ENCODE measurements at regions not wholly inside any gene's neighbourhood (a gene's known extent, or its start where the extent isn't known, plus 50 kb on each side); places are given as distances from the start of the nearest gene placed in this dataset.

DNA sequence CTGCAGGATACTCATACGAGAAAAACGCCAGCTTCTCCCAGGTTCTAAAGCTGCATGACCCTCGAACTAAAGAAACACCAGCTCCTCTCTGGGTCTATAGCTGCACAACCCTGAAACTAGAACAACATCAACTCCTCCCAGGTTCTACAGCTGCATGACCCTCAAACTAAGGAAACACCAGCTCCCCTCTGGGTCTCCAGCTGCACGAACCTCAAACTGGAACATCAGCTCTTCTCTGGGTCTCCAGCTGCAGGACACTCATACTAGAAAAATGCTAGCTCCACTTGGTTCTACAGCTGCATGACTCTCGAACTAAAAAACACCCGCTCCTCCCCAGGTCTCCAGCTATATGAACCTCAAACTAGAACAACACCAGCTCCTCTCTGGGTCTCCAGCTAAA is 811.1 kb downstream of the CDH9 start:
- no peak for DNase-seq (ENCODE audit: low read depth)

DNA sequence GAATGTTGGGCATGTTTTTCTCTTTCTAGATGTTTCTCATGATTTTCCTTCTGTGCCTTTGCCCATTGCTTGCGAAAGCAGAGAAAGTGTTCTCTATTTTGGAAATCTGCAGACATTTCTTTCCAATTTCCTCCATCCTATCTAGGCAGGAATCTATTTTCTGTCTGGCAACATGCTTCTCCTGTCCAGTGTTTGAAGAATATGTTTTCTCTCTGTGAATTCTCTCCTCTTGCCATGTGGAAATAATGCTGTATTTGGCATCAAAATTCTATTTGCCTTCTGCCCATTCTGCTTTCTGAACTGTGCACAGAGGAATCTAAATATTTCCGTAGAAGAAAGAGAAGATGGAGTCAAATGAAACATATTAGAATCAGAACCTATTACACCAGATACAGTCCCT is 833.3 kb downstream of the CDH9 start:
- no peak for DNase-seq (ENCODE audit: low read depth)

DNA sequence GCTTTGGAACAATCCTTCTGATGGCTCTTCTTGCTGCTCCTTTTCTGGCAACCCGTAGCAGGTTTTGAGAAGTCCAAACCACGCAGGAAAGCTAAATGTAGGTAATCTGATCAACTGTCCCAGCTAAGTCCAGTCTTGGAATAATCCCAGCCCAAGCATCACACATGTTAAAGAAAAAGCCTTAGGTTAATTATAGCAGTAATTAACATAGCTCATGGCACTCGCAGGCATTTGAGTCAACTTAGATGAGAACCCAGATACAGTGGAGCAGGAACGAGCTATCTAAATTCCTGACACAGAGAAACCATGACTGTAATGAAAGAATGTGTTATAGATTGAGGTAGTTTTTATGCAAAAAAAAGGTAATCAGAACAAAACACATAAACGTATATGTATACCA is 844.8 kb downstream of the CDH9 start:
- no peak for DNase-seq (ENCODE audit: low read depth)

DNA sequence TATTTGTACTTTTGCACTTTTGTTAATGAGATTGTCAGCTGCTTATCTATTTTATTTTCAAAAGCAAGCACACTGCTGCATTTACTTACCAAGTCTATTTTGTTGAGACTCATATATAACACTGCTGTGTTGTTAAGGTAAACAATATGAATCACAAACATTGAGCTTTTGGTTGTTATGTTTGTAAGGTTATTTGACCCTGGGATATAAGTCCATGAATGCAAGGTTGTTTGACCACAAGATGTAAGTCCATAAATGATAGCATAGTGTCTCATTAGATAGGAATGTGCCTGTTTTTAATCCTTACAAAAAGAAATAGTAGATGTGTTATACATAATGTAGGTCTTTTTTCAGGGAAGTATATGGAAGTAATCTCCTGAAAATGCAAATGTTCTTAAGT is 845.9 kb downstream of the CDH9 start:
- DNase-seq (ENCODE audit: low read depth): no peak

DNA sequence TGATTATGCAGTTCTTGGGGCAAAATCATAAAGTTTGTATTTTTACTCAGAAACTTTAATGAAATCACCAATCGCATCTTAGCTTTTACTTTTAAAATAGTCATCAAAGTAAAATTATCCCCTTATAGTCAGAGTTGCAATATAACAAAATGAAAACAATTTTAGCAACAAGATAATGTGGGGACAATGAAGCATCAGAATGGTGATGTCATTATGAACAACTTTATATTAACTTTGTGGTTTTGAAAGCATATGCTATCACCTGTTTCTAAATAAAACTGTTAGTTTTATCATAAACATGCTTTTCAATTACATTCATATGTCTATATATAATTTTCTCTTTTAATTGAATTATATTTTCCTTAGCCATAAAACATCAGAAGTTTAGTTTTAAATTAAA is 856.8 kb downstream of the CDH9 start:
- DNase-seq (ENCODE audit: low read depth): no peak

DNA sequence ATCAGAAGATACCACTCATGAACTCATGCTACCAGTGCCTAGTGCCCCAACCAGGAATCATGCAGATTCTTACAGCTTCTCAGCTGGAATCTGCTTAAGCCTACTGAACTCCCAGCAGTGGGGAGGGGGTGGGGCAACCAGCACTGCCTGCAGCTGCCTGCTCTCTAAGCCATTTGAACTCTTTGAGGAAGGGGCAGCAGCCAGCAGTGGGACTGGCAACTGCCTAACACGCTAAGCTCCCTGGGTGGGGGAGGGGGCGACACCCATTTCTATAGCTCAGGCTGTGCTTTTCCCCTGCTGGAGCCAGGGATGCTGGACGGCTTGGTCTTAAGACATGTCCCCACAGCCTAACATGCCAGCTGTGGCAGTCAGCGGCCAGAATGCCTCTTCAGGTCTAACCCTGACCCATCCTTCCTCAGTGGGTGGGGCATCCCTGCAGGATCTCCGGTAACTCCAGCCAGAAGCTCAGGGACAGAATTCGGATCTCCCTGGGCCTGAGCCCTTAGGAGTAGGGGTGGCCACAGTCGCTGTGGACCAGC is 889.7 kb downstream of the CDH9 start:
- DNase-seq (ENCODE audit: low read depth): no peak

DNA sequence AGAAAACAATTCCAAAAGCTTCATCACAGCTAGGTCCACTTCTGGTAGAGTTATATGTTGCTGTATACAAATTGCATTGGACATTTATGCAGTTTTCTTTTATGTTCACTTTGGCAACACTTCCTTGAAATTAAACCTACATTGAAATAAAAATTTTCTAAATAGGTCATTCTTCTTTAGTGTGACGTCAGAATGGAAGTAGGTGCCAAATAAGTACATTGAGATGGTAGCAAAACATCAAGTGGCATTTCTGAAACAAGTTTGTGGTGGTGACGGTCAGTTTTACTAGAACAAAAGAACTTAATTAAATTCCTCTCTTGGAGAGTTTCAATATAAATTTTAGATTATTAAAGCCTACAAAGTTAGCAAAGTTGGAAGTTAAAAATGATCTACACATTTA is 895.1 kb downstream of the CDH9 start:
- no peak for DNase-seq (ENCODE audit: low read depth)

DNA sequence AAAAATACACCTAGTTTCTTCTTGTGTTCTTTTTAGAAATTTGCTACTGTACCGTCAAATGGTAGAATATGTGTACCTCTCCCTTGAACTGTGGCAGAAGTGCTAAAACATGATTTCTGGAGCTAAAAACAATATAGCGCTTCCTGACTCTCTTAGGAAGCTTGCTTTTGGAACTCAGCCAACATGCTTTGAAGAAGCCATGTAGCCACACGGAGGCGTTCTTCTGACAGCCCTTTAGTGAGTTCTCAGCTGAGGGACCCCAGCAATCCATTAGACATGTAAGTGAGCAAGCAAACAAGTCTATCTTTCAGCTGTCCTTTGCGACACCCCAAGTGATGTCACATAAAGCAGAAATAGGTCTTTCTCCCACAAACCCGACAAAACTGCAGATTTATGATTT is 917.0 kb downstream of the CDH9 start:
- DNase-seq (ENCODE audit: low read depth): no peak

DNA sequence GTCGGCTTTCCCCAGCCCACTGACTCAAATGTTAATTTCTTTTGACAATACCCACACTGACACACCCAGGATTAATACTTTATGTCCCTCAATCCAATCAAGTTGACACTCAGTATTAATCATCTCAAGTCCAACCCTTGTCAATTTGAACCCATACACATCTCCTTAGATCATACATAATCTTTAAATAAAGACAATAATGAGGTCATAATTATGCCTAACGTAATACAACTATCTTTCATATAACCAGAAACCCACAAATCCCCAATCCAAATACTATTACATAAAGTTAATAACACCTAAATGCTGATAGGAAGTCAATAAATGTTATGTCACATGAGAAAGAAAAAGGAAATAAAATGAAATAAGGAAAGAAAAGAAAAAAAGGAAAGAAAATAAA is 934.2 kb downstream of the CDH9 start:
- no peak for DNase-seq (ENCODE audit: low read depth)

DNA sequence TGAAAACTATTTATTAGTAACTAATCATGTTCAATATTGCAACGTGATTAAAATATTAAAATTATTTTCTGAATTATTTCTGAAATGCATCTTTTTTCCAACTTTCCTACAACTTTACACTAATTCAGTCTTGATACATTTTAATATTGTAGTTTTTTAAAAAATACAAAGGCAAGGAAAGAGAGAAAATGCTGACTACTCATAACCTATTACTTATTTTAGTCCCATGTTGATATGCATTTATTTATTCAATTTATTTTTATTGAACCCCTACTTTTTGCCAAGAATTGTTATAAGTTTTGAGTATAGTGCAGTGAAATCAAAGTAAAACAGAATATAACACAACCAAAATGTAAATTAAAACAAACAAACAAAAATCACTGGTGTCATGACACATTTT is 978.2 kb downstream of the CDH9 start:
- DNase-seq (ENCODE audit: low read depth): no peak

DNA sequence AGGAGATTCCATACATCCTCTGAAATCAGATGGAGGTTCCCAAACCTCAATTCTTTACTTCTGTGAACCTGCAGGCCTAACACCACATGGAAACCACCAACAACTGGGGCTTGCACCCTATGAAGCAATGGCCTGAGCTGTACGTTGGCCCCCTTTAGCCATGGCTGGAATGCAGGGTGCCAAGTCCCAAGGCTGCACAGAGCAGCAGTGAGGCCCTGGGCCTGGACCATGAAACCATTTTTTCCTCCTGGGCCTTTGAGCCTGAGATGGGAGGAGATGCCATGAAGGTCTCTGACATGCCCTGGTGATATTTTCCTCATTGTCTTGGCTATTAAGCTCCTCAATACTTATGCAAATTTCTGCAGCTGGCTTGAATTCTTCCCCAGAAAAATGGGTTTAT is 983.8 kb downstream of the CDH9 start:
- DNase-seq (ENCODE audit: low read depth): no peak

DNA sequence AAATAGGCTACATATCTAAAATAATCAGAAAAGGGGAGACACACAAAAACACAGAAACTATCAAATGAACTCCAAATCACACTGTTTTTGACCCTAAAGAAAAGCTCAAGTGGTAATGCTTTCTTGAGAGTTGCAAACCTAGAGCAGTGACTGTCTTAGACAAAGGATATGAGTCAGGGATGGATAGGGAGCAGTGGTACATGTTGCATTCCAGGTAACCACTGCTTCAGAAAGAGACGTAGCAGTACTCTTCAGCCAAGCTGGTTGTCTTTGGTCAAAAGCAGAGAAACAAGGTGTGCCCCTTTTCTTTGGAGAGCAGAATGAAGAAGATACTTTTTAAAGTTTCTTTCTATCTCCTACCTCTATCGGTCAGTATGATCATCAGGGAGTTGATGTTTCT is 1003.6 kb downstream of the CDH9 start:
- DNase-seq (ENCODE audit: low read depth): no peak

DNA sequence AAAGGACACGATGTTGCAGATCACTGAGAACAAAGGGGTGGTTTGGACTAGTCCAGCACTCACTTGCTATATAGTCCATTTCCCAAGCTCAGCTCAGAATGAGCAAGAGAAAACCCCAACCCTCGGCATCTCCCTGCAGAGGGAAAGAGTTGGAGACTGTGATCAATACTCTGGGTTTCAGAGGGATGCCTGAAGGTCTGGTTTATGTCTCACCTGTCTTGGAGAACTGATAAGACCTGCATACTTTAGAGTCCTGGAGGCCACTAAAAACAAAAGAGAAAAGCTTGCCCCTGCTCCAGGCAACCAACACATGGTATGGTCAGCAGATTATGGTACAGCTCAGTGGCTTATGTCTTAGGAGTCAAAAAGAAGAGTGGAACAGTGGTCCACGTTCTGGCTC is 1006.9 kb downstream of the CDH9 start:
- DNase-seq (ENCODE audit: low read depth): no peak

DNA sequence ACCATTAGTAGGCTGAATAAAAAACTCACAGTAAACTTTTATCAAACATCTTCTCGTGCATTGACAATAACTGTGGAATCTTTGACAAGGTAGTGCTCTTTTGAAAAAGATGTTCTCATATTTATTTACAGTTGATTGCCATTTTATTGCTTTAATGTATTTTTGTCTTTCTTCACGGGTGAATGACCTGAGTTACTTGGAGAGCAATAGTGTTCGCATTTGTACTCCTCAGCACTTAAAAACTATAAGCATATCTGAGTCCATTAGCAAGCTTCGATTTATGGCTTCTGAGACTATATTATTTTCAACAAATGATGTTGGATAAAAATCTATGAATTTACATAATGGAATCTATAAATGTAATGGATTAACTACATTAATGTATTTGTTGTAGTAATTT is 1012.3 kb downstream of the CDH9 start:
- DNase-seq (ENCODE audit: low read depth): no peak

DNA sequence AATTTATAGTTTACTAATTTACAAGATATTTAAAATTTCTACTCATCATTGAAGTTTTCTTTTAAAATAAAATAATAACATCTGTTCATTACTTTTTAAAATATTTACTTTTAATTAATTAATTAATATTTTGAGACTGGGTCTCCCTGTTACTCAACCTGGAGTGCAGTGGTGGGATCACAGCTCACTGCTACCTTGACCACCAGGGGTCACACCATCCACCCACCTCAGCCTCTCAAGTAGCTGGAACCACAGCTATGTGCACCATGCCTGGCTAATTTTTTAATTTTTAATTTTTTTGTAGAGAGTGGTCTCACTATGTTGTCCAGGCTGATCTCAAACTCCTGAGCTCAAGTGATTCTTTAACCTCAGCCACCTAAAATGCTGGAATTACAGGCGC is 1013.6 kb downstream of the CDH9 start:
- DNase-seq (ENCODE audit: low read depth): no peak

DNA sequence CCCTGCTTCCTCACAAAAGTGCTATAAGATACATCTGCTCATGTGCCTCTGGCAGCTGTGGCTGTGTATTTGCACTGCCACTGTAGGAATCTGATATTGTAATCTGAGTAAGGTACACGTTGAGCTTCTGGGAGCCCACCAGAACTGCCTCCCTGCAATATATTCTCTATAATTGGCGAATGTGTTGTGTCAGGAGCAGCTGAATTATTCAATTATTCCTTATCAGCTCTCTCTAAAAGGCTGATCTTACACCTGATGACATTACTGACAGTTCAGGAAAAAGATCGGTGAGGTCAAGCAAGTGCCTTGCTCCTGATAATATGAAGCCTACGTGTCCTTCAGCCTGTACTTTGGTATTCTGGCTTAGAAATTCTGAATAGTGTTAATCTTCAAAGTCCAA is 1015.0 kb downstream of the CDH9 start:
- DNase-seq (ENCODE audit: low read depth): no peak

DNA sequence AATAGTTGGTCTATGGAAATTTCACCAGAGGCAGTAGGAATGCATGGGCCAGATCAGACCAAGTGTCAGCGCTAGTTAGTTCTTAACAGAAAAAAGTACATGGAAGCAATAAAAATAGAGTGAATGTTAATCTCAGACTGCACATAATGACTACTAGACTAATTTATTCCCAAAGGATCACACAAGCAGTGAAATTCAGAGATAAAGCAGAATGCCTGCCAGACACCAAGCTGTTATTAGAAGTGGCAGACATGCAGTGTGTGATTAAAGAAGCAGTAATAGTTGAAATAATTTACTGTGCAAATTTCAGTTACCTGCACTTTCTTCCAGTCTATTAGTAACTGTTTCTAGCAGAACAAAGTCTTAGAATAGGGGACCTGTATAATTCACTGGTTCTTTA is 1024.2 kb downstream of the CDH9 start:
- no peak for DNase-seq (ENCODE audit: low read depth)

DNA sequence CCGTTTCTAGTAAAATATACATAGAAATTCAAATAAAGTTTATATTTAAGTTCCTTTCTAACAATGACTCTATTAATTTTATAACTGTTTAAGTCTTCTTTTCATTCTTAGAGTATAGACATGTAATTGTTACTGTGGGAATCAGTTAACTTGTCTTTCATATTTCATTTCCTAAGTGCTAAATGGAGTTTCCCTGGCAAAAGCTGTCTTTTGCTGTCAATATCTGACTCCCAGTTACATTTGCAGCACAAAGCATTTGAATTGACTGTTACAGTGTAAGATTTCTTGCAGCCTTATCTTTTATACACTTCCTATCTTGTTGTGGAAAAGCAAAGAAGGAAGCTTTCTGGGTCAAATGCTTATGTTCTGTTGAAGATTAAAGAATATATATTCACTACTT is 1026.3 kb downstream of the CDH9 start:
- no peak for DNase-seq (ENCODE audit: low read depth)

DNA sequence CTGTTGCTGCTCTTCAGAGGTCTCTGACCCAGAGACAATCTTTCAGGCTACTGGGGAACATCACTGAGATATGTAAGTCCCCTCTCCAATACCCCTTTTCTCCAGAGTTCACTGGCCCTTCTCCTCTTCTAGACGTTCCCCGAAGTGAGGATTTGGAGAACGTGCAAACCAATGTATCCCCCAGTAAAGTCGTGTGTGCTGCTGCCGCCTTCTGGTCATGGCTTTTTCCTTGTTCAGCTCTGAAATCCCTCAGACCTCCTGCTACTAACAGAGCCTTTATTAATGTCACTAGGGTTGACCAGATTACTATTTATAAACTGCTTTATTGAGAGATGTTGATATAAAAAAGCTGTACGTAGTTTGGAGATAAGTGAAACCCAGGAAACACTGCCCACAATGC is 1028.6 kb downstream of the CDH9 start:
- DNase-seq (ENCODE audit: low read depth): no peak

DNA sequence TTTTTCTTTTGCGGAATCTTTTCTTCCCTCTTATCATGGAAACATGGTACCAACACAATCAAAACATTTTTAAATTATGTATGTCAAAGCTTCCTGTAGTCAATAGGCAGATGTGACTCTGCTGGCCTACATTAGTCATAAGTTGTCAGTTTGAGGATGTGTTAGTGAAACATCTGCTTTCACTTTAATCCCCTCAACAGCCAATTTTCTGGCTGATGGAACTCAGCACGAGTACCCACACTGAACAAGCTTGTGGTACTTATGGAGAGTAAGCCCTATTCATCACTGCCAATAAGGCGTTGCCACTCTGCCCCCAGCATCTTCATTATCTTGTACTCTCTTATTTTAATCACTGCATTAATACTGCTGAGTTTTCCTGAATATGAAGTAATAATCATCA is 1034.4 kb downstream of the CDH9 start:
- DNase-seq (ENCODE audit: low read depth): no peak

DNA sequence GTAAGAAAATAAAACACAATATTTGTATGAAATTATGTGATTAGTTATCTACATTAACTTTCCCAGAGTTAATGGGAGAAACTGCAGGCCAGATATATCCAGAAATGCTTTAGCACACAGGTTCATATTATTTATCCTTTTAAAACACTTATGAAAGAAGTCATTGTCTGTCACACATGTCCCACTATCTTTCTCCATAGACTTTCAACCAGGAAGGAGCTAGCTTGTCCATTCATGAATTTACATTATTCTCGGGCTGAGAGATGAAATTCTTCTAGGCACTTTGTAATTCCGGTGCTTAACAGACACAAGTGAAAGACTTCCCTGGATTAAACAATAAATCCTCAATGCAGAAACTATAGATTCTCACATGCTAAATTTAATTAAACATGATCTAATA is 1043.2 kb downstream of the CDH9 start:
- no peak for DNase-seq (ENCODE audit: low read depth)

DNA sequence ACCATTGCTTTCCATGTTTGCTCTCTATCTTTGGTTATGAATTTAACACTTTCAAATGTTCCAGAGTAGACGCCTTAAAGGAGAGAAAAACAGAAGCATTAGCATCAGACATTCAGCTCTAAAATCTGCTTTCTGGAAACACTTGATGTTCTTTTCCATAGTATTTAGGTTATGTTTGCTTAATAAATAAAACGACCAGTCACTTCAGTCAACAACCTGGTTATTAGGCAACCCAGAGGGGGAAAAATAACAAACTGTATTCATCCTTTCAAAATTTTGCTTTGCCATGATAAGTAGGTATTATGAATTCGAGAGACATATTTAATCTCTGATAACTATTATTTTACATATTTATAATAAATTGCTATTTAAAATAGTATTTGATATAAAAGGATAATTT is 1044.7 kb downstream of the CDH9 start:
- no peak for DNase-seq (ENCODE audit: low read depth)

DNA sequence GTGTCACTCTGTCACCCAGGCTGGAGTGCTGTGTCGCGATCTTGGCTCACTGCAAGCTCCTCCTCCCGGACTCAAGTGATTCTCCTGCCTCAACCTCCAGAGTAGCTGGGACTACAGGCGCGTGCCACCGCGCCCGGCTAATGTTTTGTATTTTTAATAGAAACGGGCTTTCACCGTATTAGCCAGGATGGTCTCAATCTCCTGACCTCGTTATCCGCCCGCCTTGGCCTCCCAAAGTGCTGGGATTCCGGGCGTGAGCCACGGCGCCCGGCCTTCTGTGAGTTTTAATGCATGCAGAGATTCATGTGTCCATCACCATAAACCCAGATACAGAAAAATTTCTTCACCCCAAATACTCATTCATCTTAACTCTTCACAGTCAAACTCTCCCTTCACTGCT is 1046.7 kb downstream of the CDH9 start:
- no peak for DNase-seq (ENCODE audit: low read depth)

DNA sequence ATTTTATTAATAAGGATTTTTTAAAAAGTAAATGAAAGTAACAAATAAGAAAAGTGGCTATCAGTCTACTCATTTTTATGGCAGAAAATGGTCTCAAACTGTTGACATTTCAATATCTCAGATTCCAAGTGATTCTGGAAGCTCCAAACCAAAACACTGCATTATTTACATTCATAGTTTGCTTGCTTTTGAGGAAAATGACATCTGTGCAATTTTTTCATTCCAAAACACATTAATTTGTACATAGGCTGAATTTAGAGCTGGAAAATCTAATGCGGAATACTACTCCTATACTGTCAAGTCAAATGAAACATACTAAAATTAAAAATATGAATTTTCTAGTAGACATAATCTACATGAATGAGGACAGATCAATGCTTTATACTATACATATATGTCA is 1047.6 kb downstream of the CDH9 start:
- no peak for DNase-seq (ENCODE audit: low read depth)

DNA sequence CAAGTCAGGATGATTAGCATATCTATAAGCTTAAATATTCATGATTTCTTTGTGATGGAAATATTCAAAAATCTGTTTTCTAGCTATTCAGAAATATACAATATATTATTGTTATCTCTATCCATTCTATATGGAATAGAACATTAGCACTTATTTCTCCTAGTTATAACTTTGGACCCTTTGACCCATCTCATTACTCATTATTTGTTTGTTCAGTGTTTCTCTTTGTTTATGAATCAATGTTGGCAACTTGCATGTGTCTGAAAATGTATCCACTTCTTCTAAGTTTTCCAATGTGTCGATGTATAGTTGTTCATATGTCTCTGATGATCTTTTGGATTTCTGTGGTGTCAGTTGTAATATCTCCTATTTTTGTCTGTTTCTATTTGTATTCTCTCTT is 1059.3 kb downstream of the CDH9 start:
- DNase-seq (ENCODE audit: low read depth): no peak
